Endothelial cell of umbilical vein (primary cell): ENCODE measurements at regions not wholly inside any gene's neighbourhood (a gene's known extent, or its start where the extent isn't known, plus 50 kb on each side); places are given as distances from the start of the nearest gene placed in this dataset.

ENCODE experiments used
- BruUV-seq: library from RNA; stranded (reverse); fragments of 400-500 nt; replicated peaks from 2 replicates; lab custom pipeline; 2021; lab: Mats Ljungman, UMichigan
- CTCF ChIA-PET: fragments of 300-600, 350-600 bp; sonication (Branson Sonifier 250); formaldehyde crosslinking; loops from one replicate; lab custom pipeline; 2021; ENCODE audit warnings: antibody characterized with exemption, inconsistent platforms; lab: Charles Lee
- POLR2A ChIA-PET: fragments of 300-600, 350-600 bp; sonication (Branson Sonifier 250); formaldehyde crosslinking; loops from one replicate; lab custom pipeline; 2021; ENCODE audit warnings: antibody characterized with exemption, inconsistent platforms; lab: Charles Lee
- DNase-seq: peaks from one replicate; pipeline ENCODE4 v3.0.0-alpha.2; 2011; ENCODE audit warnings: low read depth, low spot score
- FAIRE-seq: peaks from 2 replicates; lab custom pipeline; 2011; peaks lifted over from hg19 to GRCh38; lab: Jason Lieb, UNC
- H2AFZ ChIP-seq: 2 replicates; pipeline ENCODE4 v1.6.0; 2012; ENCODE audit warnings: low read depth, low read length, control low read depth, inconsistent platforms
- H3K27ac ChIP-seq: 2 replicates; pipeline ENCODE4 v1.5.1; 2011; ENCODE audit warnings: low read depth, mild to moderate bottlenecking, control low read depth, low read length, moderate library complexity; ENCODE audit not compliant: insufficient read depth
- H3K27me3 ChIP-seq, 2 experiments: 2 replicates each; pipeline versions ENCODE4 v1.6.0 to v1.6.1; 2011; ENCODE audit warnings: low read length in 2 of 2, mixed read lengths in 1 of 2; ENCODE audit not compliant: control insufficient read depth in 2 of 2, insufficient read depth in 2 of 2
- H3K36me3 ChIP-seq, 2 experiments: 2 replicates in 1 of 2; 3 replicates in 1 of 2; pipeline ENCODE4 v1.5.1; 2011; ENCODE audit warnings: low read length in 2 of 2, mild to moderate bottlenecking in 1 of 2, moderate library complexity in 1 of 2; ENCODE audit not compliant: control insufficient read depth in 2 of 2, insufficient read depth in 2 of 2; ENCODE audit errors: extremely low read depth in 1 of 2
- H3K4me1 ChIP-seq: 3 replicates; pipeline ENCODE4 v1.5.1; 2011; ENCODE audit warnings: mild to moderate bottlenecking, low read length; ENCODE audit not compliant: control insufficient read depth, insufficient read depth; ENCODE audit errors: extremely low read depth
- H3K4me2 ChIP-seq: 2 replicates; pipeline ENCODE4 v1.6.1; 2011; ENCODE audit warnings: low read length, control low read depth, mixed read lengths; ENCODE audit not compliant: insufficient read depth
- H3K4me3 ChIP-seq, 3 experiments: fragments of 200-600 bp in 1 of 3; sonication (generic), shearing (Covaris generic) in 1 of 3; replicated peaks in 1 of 3; 2 replicates each; pipeline ENCODE4 v1.5.1; 2011 to 2016; ENCODE audit warnings: control low read depth in 3 of 3, low read length in 3 of 3, mild to moderate bottlenecking in 2 of 3, inconsistent platforms in 1 of 3, low read depth in 1 of 3, moderate library complexity in 1 of 3; ENCODE audit not compliant: insufficient read depth in 1 of 3
- H3K79me2 ChIP-seq: 2 replicates; pipeline ENCODE4 v1.6.0; 2012; ENCODE audit warnings: low read length, inconsistent platforms; ENCODE audit not compliant: control insufficient read depth, insufficient read depth
- H3K9ac ChIP-seq: replicated peaks from 2 replicates; pipeline ENCODE3; 2011; ENCODE audit warnings: low read length, control low read depth; ENCODE audit not compliant: insufficient read depth; ENCODE audit errors: extremely low read depth
- H3K9me1 ChIP-seq: replicated peaks from 3 replicates; pipeline ENCODE4 v1.6.0; 2011; ENCODE audit warnings: mild to moderate bottlenecking, low read length; ENCODE audit not compliant: control insufficient read depth, insufficient read depth; ENCODE audit errors: extremely low read depth
- H3K9me3 ChIP-seq: replicated peaks from 2 replicates; pipeline ENCODE4 v1.5.1; 2012; ENCODE audit warnings: low read length, inconsistent platforms; ENCODE audit not compliant: control insufficient read depth, insufficient read depth
- H4K20me1 ChIP-seq: replicated peaks from 2 replicates; pipeline ENCODE3; 2011; ENCODE audit warnings: mild to moderate bottlenecking, low read length; ENCODE audit not compliant: control insufficient read depth, insufficient read depth; ENCODE audit errors: extremely low read depth
- EZH2 ChIP-seq: IDR thresholded peaks from 2 replicates; pipeline ENCODE4 v1.6.1; 2012; ENCODE audit warnings: borderline replicate concordance, low read depth, mild to moderate bottlenecking, moderate library complexity, low read length, inconsistent platforms; ENCODE audit not compliant: severe bottlenecking
- GATA2 ChIP-seq: IDR thresholded peaks from 2 replicates; pipeline ENCODE4 v1.7.0; 2011; ENCODE audit warnings: low read depth, mild to moderate bottlenecking, moderate library complexity, mixed read lengths, low read length; ENCODE audit not compliant: insufficient read length, insufficient read depth
- JUN ChIP-seq: IDR thresholded peaks from 2 replicates; pipeline ENCODE4 v1.6.1; 2011; ENCODE audit warnings: borderline replicate concordance, low read depth; ENCODE audit not compliant: insufficient read length, insufficient read depth
- MYC ChIP-seq: IDR thresholded peaks from one replicate; pipeline ENCODE4 v1.6.1; 2011; ENCODE audit warnings: mild to moderate bottlenecking, low read depth, low read length
- POLR2A ChIP-seq: IDR thresholded peaks from 2 replicates; pipeline ENCODE4 v1.6.1; 2012; ENCODE audit warnings: low read depth, mild to moderate bottlenecking, control low read depth, low read length
- POLR2AphosphoS5 ChIP-seq: IDR thresholded peaks from 2 replicates; pipeline ENCODE4 v1.6.1; 2012; ENCODE audit warnings: low read depth, mild to moderate bottlenecking, control low read depth, low read length, moderate library complexity; ENCODE audit not compliant: insufficient read depth
- dilution Hi-C: fragments of 300-500 bp; cut with MboI; formaldehyde crosslinking; loops from one replicate; pipeline ENCODE4 v1.15.0; 2019; ENCODE audit warnings: low sequenced_read_pairs; ENCODE audit not compliant: extremely low pct_ligation_motif_present
- intact Hi-C: fragments of 100-400 bp; cut with micrococcal nuclease; formaldehyde crosslinking; loops from one replicate; pipeline ENCODE4 v1.10.0; 2022
- TF ChIP-seq, protein P1 (sequence below), 2 donors: IDR thresholded peaks; 1 replicate in 1 of 2; 2 replicates in 1 of 2; pipeline ENCODE4 v1.5.1; 2011; ENCODE audit warnings: low read length in 2 of 2, mild to moderate bottlenecking in 2 of 2, moderate library complexity in 2 of 2, control low read depth in 1 of 2, inconsistent platforms in 1 of 2, low read depth in 1 of 2; ENCODE audit not compliant: insufficient read depth in 1 of 2; ENCODE audit errors: extremely low read depth in 1 of 2
- TF ChIP-seq, protein P2 (sequence below): IDR thresholded peaks from 2 replicates; pipeline ENCODE4 v1.6.1; 2011; ENCODE audit not compliant: insufficient read depth, insufficient read length

DNA sequence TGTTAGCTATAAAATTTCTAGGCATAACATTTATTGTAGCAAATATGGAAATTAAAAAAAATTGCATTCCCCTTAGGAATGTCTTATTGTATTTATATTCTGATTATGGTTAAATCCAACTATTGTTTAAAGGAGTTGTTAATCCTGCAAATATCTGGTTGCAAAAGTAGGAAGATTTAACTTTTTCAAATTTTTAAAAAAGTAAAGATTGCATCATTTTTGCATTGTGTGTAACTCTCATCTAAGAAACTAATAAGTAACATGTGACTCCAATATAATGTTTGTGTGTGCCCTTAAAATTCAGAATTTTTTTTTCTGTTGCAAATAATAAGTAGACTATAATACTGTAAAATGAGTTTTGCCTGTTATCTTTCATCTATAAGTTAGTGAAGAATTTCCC, 204.1 kb upstream of the DPH6 start:
- no peak overlapping the region for H3K4me2 ChIP-seq
- no peaks in the 10 kb centered on the region for H3K9me1 ChIP-seq
- DNase-seq (no peak), FAIRE-seq (no peak)
- H2AFZ ChIP-seq = no peak overlapping the region
- ChIA-PET CTCF (interaction anchor here (0.6 to 3.3 kb wide), 6 partner anchors 9 to 598 kb away, joined by 3 to 44 read pairs (median 3); no protein-coding TSS in a partner anchor), POLR2A (no interaction called here)
- dilution Hi-C loops (no loop called here), intact Hi-C loops (loop anchor here (2.0 to 5.0 kb wide), 4 partner anchors 162 to 1132 kb away; no protein-coding TSS in a partner anchor)
- H3K4me1 ChIP-seq = peaks cover 3% of the 10 kb centered on the region
- no TSS peak for BruUV-seq
- H3K36me3 ChIP-seq = no peaks in the 10 kb centered on the region
- no peaks in the 10 kb centered on the region for H3K27me3 ChIP-seq
- H3K9ac ChIP-seq = no peak overlapping the region
- no peaks in the 10 kb centered on the region for H4K20me1 ChIP-seq
- H3K9me3 ChIP-seq = no peaks in the 10 kb centered on the region
- H3K27ac ChIP-seq = no peak overlapping the region
- TF ChIP-seq POLR2AphosphoS5 (no peak), MYC (no peak), JUN (no peak), GATA2 (no peak), EZH2 (no peak), POLR2A (no peak)
- TF ChIP-seq, protein P1, sequence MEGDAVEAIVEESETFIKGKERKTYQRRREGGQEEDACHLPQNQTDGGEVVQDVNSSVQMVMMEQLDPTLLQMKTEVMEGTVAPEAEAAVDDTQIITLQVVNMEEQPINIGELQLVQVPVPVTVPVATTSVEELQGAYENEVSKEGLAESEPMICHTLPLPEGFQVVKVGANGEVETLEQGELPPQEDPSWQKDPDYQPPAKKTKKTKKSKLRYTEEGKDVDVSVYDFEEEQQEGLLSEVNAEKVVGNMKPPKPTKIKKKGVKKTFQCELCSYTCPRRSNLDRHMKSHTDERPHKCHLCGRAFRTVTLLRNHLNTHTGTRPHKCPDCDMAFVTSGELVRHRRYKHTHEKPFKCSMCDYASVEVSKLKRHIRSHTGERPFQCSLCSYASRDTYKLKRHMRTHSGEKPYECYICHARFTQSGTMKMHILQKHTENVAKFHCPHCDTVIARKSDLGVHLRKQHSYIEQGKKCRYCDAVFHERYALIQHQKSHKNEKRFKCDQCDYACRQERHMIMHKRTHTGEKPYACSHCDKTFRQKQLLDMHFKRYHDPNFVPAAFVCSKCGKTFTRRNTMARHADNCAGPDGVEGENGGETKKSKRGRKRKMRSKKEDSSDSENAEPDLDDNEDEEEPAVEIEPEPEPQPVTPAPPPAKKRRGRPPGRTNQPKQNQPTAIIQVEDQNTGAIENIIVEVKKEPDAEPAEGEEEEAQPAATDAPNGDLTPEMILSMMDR (IDR thresholded peaks at IDR 0.05; ENCODE audit: extremely low read depth in 1 of 2, insufficient read depth in 1 of 2, low read depth in 1 of 2, low read length in 2 of 2) = no peak
- TF ChIP-seq, protein P2, sequence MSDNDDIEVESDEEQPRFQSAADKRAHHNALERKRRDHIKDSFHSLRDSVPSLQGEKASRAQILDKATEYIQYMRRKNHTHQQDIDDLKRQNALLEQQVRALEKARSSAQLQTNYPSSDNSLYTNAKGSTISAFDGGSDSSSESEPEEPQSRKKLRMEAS = no peak
- no peak overlapping the region for H3K4me3 ChIP-seq
- H3K79me2 ChIP-seq = no peaks in the 10 kb centered on the region
